GM20000 (cell line): ENCODE measurements at regions not wholly inside any gene's neighbourhood (a gene's known extent, or its start where the extent isn't known, plus 50 kb on each side); places are given as distances from the start of the nearest gene placed in this dataset.

Experiments
- DNase-seq: peaks from one replicate; pipeline ENCODE4 v3.0.0; 2012; ENCODE audit warnings: low spot score
- TF ChIP-seq, protein P1 (sequence below): IDR thresholded peaks from 2 replicates; pipeline ENCODE4 v1.5.1; 2012; ENCODE audit warnings: mild to moderate bottlenecking, control low read depth; ENCODE audit errors: extremely low read depth, missing control alignments

DNA sequence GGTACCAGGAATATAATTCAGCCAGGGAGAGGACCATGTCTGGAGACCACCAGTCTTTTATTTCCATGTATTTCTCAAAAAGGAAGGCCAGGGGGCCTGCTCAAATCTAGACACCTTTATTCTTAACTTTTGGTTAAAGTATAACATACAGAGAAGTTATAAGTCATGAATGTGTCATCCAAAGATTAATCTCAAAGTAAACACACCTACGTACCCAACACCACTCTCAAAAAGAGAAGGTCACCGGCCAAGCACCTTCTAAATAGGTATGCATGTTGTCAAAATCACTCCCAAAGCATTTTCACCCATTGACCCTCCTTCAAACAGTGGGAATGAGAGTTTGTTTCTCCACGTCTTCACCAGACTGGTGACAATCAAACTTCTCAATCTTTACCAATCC, 60.0 kb upstream of the FZD10 start:
- TF ChIP-seq, protein P1, sequence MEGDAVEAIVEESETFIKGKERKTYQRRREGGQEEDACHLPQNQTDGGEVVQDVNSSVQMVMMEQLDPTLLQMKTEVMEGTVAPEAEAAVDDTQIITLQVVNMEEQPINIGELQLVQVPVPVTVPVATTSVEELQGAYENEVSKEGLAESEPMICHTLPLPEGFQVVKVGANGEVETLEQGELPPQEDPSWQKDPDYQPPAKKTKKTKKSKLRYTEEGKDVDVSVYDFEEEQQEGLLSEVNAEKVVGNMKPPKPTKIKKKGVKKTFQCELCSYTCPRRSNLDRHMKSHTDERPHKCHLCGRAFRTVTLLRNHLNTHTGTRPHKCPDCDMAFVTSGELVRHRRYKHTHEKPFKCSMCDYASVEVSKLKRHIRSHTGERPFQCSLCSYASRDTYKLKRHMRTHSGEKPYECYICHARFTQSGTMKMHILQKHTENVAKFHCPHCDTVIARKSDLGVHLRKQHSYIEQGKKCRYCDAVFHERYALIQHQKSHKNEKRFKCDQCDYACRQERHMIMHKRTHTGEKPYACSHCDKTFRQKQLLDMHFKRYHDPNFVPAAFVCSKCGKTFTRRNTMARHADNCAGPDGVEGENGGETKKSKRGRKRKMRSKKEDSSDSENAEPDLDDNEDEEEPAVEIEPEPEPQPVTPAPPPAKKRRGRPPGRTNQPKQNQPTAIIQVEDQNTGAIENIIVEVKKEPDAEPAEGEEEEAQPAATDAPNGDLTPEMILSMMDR: no peak
- DNase-seq: no peak

DNA sequence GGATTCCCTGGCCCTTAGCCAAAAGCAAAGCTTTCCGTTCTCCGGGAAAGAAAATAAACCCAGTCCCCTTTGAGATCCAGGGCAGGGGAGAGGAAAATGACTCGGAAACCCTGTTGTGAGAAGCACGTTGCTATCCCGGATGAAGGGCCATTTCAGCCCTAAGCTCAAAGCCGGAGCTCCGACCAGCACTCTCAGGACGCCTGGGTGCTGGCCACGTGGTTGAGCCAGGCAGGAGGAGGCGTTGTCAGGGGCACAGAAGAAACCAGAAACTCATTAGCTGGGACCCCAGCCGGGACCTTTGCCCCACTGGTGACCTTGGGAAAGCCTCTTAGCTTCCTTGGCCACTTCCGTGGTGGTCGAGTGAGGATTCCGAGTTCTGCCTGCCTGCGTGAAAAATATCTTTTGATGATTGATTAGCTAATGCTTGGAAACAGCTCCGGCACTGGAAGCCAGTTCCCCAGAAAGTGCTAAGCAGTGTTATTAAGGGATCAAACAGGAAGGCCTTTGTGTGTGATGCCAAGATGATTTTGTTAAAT, 57.6 kb upstream of the FZD10 start:
- DNase-seq: no peak
- TF ChIP-seq, protein P1: no peak

DNA sequence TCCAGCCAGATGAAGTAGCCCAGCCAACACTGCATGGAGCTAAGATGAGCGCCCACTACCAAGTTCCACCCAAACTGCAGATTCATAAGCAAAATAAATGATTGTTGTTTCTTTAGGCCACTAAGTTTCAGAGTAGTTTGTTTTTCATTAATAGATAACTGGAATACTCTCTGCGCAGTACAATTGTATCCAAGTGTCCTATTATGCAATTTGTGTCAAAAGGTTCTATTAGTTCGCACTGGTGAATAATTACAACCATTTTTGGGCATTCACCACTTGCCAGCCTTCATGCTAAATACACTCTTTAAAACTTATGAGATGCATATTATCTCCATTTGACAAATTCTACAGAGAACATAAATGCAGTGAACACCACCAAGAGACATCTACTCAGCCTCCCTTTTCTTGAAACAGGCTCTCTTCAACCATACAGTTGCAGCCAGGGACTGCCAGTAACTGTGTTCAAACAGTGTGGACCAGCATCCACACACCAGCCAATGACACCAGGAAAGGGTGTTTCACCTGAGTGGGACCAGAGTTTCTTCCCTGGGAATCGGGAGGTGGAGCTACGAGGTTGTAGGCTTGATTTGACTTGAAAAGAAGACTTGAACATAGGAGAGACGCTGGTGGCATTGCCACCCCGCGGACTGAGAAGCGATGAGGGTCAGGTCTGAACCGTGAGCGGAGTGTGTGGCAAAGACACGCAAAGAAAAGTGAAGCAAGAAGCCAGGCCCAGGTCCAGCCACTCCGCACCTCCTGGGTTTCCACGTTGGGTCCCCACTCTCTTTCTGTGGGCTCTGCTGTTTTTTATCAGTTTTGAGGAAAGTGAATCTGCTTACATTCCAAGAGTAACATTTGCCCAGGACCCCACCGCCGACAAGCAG, 53.0 kb upstream of the FZD10 start:
- TF ChIP-seq, protein P1: no peak
- no peak for DNase-seq

DNA sequence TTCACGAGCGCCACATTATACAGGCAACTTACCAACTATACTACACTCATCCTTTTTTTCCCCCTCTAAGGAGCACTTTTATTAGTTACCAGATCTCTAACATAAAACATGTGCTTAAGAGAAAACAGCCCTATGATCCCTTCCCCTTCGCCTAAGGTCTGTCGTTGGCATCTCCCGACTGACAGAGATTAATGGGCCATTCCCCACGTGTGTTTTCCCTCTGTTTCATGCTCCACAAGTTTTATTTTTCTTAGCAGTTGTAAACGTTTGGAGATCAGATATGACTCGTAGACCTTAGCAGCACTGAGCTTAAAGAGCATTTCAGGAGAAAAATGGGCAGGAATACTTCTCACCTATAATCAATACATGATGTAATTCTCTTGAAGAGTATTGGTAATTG, 51.4 kb upstream of the FZD10 start:
- DNase-seq: no peak
- TF ChIP-seq, protein P1: no peak

DNA sequence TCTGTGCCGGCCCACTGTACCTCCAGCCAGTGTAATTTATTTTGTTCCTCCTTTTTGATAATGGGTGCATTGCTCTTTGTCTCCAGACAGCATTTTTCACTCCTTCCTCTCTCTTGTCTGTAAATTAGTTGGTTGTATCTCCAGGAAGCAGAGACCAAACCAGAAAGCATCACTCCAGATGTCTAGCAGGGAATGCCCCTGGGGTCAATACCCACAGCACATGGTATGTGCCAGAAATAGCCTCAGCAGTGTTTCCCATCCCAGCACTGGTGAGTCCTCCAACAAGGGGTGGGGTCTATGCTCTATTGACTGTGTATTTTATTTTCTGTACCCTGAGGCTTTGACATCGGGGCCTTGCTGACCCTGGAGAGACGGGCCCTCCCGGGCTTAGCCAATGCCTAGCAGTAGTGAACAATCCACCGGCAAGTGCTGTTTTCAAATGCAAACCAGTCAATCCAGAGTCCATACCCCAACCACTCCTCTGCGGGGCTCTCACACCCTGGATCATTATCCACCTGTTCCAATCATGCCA, 50.2 kb upstream of the FZD10 start:
- TF ChIP-seq, protein P1: no peak
- no peak for DNase-seq
